Nephron (organoid): ENCODE measurements at regions not wholly inside any gene's neighbourhood (a gene's known extent, or its start where the extent isn't known, plus 50 kb on each side); places are given as distances from the start of the nearest gene placed in this dataset.

ENCODE experiments used
- H3K27ac Mint-ChIP-seq, 3 experiments: 2 replicates each; pipeline ENCODE4 v1.8.0; 2020; ENCODE audit warnings: mixed read lengths in 3 of 3, mild to moderate bottlenecking in 2 of 3, moderate library complexity in 1 of 3
- H3K27me3 Mint-ChIP-seq: 2 replicates; pipeline ENCODE4 v1.8.0; 2021; ENCODE audit warnings: low read depth, mild to moderate bottlenecking, moderate library complexity, mixed read lengths
- H3K36me3 Mint-ChIP-seq: 2 replicates; pipeline ENCODE4 v1.8.0; 2020; ENCODE audit warnings: low read depth, mixed read lengths
- H3K4me1 Mint-ChIP-seq: 2 replicates; pipeline ENCODE4 v1.8.0; 2020; ENCODE audit warnings: mixed read lengths
- H3K4me3 Mint-ChIP-seq, 3 experiments: 2 replicates each; pipeline ENCODE4 v1.8.0; 2020; ENCODE audit warnings: mild to moderate bottlenecking in 3 of 3, mixed read lengths in 3 of 3, moderate library complexity in 2 of 3
- H3K9me3 Mint-ChIP-seq: 2 replicates; pipeline ENCODE4 v1.8.0; 2020; ENCODE audit warnings: mixed read lengths
- TF ChIP-seq, protein P1 (sequence below), 3 experiments: fragments of 200-600 bp; sonication (generic); IDR thresholded peaks; one replicate each; pipeline ENCODE4 v1.5.0; 2021; ENCODE audit warnings: antibody characterized with exemption in 3 of 3; ENCODE audit not compliant: unreplicated experiment in 3 of 3

DNA sequence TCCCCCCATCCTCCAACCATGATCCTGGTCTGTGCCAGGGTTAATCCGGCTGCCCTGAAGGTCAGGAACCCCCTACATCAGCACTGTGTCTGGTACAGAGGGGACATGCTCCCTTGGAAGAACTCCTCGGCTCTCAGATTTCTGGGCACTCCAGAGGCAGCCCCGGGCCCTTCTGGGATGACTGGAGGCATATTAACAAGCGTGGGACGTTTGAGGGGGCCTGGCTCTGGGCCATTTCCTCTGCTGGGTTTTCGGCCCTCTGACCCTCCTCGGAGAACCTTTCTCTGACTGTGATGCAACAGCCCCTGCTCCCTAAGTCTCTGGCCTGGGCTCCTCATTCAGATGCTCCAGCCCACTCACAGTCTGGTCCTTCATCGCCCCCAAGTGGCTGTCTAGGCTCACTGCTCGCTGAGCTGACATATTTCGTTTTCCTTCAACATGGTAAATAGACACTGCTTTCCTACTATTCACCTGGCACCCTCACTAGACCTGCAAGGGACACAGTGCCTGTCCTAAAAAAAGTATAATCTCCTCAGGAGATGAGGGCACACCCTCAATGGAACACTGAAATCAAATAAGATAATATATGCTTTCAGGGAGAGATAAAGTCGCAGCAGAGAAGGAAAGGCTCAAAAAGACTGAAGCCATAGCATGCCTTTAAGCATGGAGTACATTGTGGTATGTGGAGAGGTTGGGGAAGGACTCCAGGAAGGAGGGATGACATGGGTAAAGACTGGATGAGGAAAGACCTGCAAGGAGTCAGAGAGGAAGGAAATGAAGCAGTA lies 404.7 kb upstream of the TRPC7 start:
- Mint-ChIP-seq H3K4me1 (peaks cover 7% of the 10 kb centered on the region), H3K4me3 (no peak overlapping the region), H3K27me3 (peaks cover 20% of the 10 kb centered on the region), H3K9me3 (no peaks in the 10 kb centered on the region), H3K27ac (peak overlapping the region in 2 of 3 experiments; percentile 7 to 23), H3K36me3 (no peaks in the 10 kb centered on the region)
- TF ChIP-seq, protein P1, sequence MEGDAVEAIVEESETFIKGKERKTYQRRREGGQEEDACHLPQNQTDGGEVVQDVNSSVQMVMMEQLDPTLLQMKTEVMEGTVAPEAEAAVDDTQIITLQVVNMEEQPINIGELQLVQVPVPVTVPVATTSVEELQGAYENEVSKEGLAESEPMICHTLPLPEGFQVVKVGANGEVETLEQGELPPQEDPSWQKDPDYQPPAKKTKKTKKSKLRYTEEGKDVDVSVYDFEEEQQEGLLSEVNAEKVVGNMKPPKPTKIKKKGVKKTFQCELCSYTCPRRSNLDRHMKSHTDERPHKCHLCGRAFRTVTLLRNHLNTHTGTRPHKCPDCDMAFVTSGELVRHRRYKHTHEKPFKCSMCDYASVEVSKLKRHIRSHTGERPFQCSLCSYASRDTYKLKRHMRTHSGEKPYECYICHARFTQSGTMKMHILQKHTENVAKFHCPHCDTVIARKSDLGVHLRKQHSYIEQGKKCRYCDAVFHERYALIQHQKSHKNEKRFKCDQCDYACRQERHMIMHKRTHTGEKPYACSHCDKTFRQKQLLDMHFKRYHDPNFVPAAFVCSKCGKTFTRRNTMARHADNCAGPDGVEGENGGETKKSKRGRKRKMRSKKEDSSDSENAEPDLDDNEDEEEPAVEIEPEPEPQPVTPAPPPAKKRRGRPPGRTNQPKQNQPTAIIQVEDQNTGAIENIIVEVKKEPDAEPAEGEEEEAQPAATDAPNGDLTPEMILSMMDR (IDR thresholded peaks at IDR 0.05; ENCODE audit: unreplicated experiment in 3 of 3) = peak; percentile 83 to 90 (median 89)

DNA sequence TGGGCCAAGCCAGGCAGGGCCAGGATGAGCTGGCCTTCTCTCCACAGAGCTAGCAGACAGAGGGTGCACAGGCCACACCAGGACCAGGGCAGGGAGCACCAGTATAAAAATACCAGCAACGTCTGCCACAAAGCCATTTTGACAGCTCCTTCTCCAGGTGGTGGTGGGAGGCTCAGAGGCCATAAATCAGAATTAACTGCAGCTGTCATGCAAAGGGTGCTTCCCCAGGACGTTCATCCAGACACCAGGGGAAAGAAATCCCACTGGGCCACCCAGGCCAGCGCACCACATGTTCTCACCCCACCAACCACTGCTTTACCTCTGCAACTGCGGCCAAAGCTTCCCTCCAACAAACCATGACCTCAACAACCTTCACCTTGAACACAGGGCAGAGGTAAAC lies 403.7 kb upstream of the TRPC7 start:
- no peak overlapping the region for H3K4me3 Mint-ChIP-seq
- peaks cover 7% of the 10 kb centered on the region for H3K4me1 Mint-ChIP-seq
- H3K27me3 Mint-ChIP-seq = peaks cover 20% of the 10 kb centered on the region
- H3K36me3 Mint-ChIP-seq = no peaks in the 10 kb centered on the region
- TF ChIP-seq, protein P1 (IDR thresholded peaks at IDR 0.05; ENCODE audit: unreplicated experiment in 3 of 3) = no peak
- no peaks in the 10 kb centered on the region for H3K9me3 Mint-ChIP-seq
- no peak overlapping the region for H3K27ac Mint-ChIP-seq

DNA sequence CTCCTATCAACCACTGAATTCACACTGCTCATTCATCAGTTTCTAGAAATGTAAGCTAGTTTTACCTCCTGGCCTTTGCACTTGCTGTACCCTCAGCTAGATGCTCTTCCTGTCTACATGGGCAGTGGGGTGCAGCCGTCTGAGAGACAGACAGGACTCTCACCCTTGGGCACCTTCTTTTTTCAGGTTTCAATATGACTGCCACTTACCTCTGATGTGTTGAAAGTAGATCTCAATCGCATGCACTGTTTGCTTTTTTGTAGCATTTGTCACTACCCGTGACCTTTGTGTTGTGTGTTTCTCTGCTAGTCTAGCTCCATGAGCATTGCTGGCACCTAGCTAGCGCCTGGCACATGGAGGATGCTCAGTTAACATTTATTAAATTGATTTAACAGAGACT lies 403.1 kb upstream of the TRPC7 start:
- no peaks in the 10 kb centered on the region for H3K9me3 Mint-ChIP-seq
- no peak overlapping the region for H3K27ac Mint-ChIP-seq
- H3K36me3 Mint-ChIP-seq = no peaks in the 10 kb centered on the region
- TF ChIP-seq, protein P1 (IDR thresholded peaks at IDR 0.05; ENCODE audit: unreplicated experiment in 3 of 3) = no peak
- peaks cover 7% of the 10 kb centered on the region for H3K4me1 Mint-ChIP-seq
- peaks cover 26% of the 10 kb centered on the region for H3K27me3 Mint-ChIP-seq
- H3K4me3 Mint-ChIP-seq = no peak overlapping the region

DNA sequence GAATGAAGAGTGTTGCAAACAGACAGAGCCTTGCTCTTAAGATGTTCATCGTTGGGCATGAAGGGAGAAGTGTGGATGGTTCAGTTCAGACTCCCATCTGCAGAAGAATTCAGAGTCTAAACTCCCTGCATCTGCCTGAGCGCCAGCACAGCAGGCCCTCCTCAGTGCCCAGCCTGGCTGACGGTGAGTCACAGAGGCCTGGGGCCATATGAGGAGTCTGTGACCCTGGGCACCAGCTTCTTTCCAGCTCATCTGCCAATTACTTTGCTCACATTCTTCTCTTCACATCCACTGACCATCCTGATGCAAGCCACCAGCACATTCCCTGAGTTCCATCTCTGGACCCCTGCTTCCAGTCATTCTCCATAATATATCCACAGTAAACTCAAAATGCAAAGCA lies 401.1 kb upstream of the TRPC7 start:
- Mint-ChIP-seq H3K4me3 (no peak overlapping the region), H3K27ac (no peak overlapping the region), H3K4me1 (peaks cover 7% of the 10 kb centered on the region), H3K9me3 (no peaks in the 10 kb centered on the region), H3K27me3 (peaks cover 27% of the 10 kb centered on the region), H3K36me3 (no peaks in the 10 kb centered on the region)
- TF ChIP-seq, protein P1 (IDR thresholded peaks at IDR 0.05; ENCODE audit: unreplicated experiment in 3 of 3) = no peak

DNA sequence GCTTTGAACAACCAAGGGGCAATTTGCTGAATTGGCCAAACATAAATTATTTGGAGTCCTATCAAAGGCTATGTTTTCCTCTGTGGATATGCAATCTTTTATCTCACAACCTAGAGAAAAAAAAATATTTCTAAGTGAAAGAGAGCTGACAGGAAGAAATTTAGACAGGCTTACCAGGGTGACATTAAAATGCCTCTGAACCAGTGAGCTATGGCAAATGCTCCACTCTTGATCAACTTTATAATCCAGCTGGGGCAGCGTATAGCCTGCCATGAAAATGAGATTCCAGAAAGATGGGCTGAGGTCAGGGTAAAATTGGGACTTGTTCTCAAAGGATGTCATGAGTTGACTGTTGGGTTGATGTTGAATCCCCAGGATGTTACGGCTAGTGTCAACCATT lies 399.3 kb upstream of the TRPC7 start:
- Mint-ChIP-seq H3K27me3 (peaks cover 20% of the 10 kb centered on the region), H3K4me3 (no peak overlapping the region), H3K36me3 (no peaks in the 10 kb centered on the region), H3K9me3 (no peaks in the 10 kb centered on the region), H3K27ac (peak overlapping the region in 2 of 3 experiments; percentile 33 to 41), H3K4me1 (no peaks in the 10 kb centered on the region)
- TF ChIP-seq, protein P1 (IDR thresholded peaks at IDR 0.05; ENCODE audit: unreplicated experiment in 3 of 3) = no peak

DNA sequence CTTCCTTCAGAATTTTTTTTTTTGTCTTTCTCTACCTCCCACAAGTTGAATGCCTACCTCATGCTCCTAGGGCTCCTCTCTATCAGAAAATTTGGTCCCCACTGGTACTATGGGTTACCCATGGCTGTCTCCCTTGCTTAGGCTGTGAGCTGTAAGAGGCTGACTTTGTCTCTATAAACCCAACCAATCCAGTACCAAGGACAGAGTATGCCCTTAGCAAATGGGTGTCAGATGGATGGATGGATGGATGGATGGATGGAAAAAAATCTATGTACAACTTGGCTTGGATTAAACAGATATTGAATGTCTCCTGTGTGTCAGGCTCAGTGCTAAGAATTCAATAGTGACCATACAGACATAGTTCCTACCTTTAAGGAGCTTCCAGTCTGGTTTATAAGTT lies 398.2 kb upstream of the TRPC7 start:
- H3K4me3 Mint-ChIP-seq = no peak overlapping the region
- H3K27ac Mint-ChIP-seq = no peak overlapping the region
- no peaks in the 10 kb centered on the region for H3K36me3 Mint-ChIP-seq
- H3K9me3 Mint-ChIP-seq = no peaks in the 10 kb centered on the region
- no peaks in the 10 kb centered on the region for H3K4me1 Mint-ChIP-seq
- H3K27me3 Mint-ChIP-seq = peaks cover 20% of the 10 kb centered on the region
- TF ChIP-seq, protein P1 (IDR thresholded peaks at IDR 0.05; ENCODE audit: unreplicated experiment in 3 of 3) = no peak
